Nucleus accumbens (tissue), 56 donors: ENCODE measurements at regions not wholly inside any gene's neighbourhood (a gene's known extent, or its start where the extent isn't known, plus 50 kb on each side); places are given as distances from the start of the nearest gene placed in this dataset.
A peak's percentile ranks its signal among the peaks of the same experiment; 100 is the strongest.

Experiments used
- DNase-seq, 56 donors: peaks; one replicate each; lab custom pipeline; 2025; lab: John Stamatoyannopoulos, UW

DNA sequence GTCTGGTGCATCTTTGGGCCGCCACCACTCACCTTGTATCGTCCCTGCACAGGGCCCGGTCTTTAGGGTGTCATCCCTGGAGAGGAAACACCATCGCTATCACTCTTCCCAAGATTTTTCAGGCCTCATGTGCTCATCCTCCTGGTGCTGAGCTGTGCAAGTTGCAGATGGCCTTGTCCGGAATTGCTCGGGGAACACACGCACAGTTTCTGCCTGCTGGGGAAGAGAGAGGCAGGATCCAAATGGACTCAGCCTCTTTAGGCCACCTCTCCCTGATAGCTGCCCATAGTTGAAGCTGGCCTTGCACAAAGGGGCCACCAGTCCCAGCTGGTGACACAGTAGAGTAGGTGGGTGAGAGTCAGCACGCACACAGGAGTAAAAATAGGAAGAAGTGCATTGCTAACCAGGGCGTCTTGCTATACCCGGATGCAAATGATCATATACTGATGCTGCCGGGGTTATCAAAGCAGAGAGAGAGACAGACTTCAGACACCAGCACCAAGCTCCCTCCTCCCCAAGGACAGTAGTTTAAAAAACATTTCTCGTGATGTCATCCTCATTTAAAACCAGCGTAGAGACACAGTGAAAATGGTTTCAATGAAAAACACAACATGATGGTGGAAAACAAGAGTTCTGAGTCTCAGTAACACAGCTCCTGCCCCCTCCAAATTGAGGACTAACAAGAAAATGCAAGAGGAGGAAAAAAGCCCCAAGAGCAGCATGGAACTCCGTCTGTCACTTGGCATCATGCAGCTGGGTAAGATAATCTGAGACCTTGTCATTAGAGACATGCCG is 147.5 kb upstream of the NCK2 start:
- DNase-seq: no peak

GRCh38 chr2:105596411-105596921 is 148.2 kb upstream of the NCK2 start:
- peak in 1 of 56 donors; percentile 8 for DNase-seq

DNA sequence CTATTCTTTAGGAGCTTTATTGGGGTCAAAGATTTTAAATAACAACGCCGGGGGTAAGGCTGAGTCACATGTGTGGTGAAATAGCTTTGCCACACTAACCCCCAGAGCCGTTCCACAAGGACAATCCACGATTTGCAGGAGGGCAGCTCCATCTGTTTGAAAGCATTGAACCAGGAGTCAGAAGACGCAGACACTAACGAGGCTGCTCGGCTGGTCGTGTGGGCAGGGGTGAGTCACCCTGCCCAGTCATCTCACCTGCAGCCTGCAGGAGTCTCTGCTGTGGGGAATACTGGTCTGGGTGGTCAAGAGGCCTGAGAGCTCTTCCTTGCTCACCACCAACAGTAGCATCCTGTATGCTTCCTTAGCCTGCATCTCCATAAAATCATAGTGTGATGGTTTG is 149.2 kb upstream of the NCK2 start:
- DNase-seq: no peak

DNA sequence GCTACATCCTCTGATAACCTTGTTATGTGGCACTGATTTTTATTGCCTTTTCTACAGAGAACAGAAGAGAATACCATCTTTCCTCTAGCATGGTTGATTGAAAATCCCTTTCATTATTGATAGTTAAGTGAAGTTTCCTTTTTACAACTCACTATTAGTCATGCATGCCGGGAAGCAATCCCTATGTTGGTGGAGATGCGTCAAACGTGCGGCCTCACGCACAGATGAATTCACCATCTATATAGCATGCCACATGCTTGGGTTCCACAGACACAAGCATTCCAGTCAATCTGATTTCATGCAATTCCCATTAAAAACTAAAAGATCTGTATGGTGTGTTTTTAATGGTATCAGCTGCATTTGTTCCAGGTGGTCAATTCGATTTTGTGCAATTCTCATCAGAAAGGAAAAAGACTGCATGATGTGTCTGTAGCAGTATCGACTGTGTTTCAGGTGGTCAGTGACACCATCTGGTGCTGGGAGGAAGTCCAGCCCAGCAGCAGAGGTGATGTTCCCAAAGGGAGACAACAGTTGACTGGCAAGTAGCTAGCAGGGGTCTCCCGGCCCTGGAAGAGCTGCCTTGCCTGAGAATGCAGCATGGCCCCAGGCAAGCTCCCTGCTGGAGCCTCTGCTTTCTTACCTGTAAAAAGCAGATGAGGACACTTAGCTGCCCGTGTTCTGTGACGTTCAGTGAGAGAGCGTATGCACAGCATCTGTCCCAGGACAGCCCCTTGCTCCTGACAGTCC is 151.3 kb upstream of the NCK2 start:
- no peak for DNase-seq

- peak in 16 of 56 donors; percentile 6 to 51 (median 21) for DNase-seq
These were observed 152.4 kb upstream of the NCK2 start for GRCh38 chr2:105592288-105592687.

GRCh38 chr2:105590780-105591660 is 153.7 kb upstream of the NCK2 start:
- DNase-seq: no peak

- no peak for DNase-seq
These were observed 156.1 kb upstream of the NCK2 start for GRCh38 chr2:105588581-105588980.

DNA sequence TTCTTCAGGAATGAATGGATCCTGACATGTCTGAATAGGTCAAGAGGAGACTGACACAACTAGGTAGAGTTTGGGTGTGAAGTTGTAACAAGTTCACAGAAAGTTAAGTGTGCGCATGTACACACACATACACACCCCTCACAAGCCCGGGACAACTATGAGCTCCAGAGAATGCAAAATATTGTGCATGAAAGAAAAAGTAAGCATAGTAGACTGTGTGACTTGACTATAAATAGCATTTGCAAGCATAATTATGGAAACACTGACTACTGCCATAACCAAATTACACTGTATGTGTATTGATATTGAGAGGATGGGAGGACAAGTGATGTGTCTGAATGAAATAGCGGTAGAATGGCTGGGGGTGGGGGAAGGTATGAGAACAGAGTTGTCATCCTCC is 157.1 kb upstream of the NCK2 start:
- DNase-seq: no peak

DNA sequence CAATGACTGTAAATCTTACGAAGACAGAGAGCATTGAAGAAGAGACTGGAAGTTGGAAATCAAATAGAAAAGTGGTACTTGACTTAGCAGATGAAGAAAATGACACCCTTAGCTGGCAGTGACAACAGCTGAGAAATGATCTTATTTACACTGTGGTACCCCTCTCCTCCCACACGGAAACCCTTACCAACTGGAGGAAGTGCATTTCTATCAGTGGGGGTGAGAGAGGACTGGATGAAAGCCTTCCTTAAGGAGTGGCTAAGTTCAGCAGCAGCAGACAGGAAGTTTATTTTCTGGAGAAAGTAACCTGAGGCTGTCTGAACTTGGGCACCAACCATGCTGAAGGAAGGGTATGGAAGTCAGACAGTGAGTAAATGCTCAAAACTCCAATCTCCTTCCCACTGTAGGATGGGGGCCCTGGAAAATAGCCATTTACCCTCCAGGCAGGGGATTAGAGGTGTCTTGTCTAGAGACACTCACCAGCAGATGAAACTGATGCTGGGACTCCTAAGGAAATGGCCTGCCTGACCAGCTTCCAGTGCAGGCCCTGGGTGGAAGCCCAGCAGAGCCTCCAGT is 160.2 kb upstream of the NCK2 start:
- DNase-seq: no peak

GRCh38 chr2:105582952-105583660 is 161.6 kb upstream of the NCK2 start:
- DNase-seq: no peak

GRCh38 chr2:105581555-105581944 is 163.2 kb upstream of the NCK2 start:
- DNase-seq: no peak

GRCh38 chr2:105580870-105581554 is 163.7 kb upstream of the NCK2 start:
- DNase-seq: no peak

DNA sequence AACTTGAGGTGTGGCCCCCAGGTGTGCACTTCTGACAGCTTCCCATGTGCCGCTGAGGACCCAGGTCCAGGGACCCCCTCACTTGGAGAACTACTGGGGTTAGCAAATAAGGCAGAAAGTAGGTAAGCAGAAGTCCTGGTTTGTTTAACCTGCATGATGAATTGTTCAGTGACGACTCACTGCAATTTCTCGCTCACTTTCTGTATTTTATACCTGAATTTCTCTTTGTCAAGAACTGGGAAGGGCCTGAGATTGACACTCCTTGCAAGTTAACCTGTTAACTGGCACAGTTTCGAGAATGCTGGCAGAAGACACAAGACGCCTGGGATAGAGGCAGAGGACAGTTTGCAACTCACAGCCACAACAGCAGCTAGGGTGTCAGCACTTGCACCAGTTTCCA is 164.5 kb upstream of the NCK2 start:
- DNase-seq: no peak

DNA sequence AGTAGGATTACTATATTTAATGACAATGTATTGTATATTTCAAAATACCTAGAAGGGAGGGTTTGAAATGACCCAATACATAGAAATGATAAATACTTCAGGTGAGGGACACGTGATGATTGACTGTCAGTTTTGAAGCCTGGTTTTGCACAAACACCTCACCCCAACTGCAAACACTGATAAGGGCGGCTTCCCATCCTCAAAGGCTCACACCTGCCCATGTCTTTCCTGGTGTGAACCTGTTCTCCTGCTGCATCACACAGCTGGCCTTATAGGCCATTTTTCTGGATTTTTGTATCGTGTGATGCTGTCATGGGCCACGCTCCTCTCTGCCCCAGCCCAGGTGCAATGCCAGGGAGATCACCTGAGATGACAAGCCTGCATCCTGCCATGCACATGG is 166.5 kb upstream of the NCK2 start:
- no peak for DNase-seq

DNA sequence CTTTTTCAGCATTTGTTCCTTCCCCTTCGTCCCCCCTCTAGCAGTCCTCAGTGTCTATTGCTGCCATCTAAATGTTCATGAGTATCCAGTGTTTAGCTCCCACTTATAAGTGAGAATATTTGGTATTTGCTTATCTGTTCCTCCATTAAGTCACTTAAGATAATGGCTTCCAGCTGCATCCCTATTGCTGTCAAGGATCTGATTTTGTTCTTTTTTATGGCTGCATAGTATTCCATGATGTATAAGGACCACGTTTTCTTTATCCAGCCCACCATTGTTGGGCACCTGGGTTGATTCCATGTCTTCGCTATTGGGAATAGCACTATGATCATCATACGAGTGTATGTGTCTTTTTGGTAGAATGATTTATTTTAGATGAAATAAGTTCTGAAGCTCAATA is 166.9 kb upstream of the NCK2 start:
- DNase-seq: no peak

DNA sequence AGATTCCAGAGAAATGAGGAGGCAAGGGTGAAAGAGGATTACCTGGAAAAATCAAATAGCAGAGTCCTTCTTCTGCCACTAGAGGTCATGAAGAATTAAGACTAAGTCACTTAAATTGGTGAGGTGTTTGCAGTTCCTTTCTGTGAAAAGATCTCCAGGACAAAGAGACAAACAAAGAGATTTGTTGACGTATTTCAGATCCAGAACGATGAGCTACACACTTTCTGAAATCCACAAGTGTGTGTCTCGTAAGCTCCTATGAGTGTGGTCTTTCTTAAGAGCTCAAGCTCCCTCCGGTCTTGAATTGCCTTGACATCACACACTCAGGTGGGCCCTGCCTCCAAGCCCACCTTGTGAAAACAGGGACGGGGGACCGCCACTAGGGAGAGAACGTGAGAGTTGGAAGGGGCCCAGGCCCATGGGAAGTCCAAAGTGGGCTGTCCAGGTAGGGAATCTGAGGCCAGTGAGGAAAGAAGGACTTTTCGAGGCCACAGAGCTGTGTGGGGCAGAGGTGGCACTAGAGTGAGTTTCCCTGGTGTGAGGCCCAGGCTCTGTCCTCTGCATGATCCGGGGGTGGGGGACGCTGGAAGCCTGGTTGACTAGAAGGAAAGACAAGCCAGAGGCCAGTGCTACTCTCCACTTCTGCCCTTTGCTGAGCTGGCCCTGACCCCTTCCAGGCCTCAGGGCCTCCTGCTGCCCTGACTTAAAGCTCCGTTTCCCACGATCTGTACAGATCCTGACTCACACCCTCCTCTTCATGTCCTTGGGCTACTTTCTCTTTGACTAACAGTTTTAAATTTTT is 168.1 kb upstream of the NCK2 start:
- DNase-seq: peak in 1 of 56 donors; percentile 4

DNA sequence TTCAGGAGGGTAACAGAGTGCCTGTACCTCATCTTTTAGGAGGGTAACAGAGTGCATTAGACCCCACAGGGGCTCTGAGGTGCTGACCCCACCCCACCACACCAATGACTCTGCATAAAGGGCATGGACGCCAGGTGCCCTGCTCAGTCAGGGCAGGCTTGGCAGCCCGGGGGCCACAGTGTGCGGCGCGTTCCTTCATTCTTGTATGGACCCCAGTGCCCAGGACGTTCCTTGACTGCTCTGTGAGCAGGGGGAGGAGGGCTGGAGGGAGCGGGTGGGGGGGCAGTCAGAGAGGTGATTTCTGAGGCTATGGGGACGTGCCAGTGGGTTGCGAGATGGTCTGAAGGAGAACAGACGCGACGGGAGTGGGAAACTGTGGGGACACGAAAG is 168.7 kb upstream of the NCK2 start:
- DNase-seq: no peak

DNA sequence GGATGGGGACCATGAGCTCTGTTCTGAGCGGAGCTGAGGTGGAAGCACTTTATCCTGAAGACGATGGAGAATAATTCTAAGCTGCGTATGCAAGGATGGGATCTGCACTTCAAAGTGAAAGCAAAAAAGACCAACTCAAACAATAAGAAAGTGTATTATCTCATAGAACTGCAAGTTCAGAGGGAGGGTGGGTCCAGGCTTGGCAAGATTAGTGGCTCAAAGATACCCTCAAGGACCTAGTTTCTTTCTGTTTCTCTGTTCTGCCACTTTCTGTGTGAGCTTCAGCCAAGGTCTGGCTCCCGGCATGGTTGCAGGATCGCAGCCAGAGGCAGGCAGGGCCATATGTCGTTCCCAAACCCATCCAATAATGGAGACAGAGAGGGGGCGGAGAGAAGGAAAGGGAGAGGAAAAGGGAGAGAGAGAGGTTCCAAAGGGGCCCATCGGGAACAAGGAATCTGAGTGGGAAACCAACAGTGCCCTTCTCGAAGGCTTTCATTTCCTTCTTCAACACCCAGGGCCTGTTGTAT is 169.2 kb upstream of the NCK2 start:
- DNase-seq: no peak
